WTC11 (cell line): ENCODE measurements at regions not wholly inside any gene's neighbourhood (a gene's known extent, or its start where the extent isn't known, plus 50 kb on each side); places are given as distances from the start of the nearest gene placed in this dataset.

Experiments
- ATAC-seq: fragments of 200-7000 bp; cut with Tn5 transposase; 2 replicates; pipeline ENCODE4 v1.10.0; 2021; ENCODE audit warnings: mild to moderate bottlenecking, moderate library complexity
- CTCF ChIA-PET: fragments of 300-600 bp; sonication (Branson Sonifier 250); formaldehyde crosslinking; loops from one replicate; lab custom pipeline; 2021; ENCODE audit warnings: antibody characterized with exemption; lab: Charles Lee
- POLR2A ChIA-PET: fragments of 350-600 bp; sonication (Branson Sonifier 250); formaldehyde crosslinking; loops from one replicate; lab custom pipeline; 2021; ENCODE audit warnings: antibody characterized with exemption; lab: Charles Lee
- DNase-seq: peaks from one replicate; pipeline ENCODE4 v3.0.0; 2021; ENCODE audit warnings: low spot score
- H3K27ac Mint-ChIP-seq: 2 replicates; pipeline ENCODE4 v1.8.0; 2021; ENCODE audit warnings: mixed read lengths
- H3K27me3 Mint-ChIP-seq: 2 replicates; pipeline ENCODE4 v1.8.0; 2021; ENCODE audit warnings: low read depth, mild to moderate bottlenecking, moderate library complexity, mixed read lengths
- H3K36me3 Mint-ChIP-seq: 2 replicates; pipeline ENCODE4 v1.8.0; 2021; ENCODE audit warnings: mixed read lengths
- H3K4me1 Mint-ChIP-seq: 2 replicates; pipeline ENCODE4 v1.8.0; 2022; ENCODE audit warnings: mixed read lengths
- H3K4me3 Mint-ChIP-seq: 2 replicates; pipeline ENCODE4 v1.8.0; 2021; ENCODE audit warnings: mild to moderate bottlenecking, moderate library complexity, mixed read lengths
- H3K9me3 Mint-ChIP-seq: 2 replicates; pipeline ENCODE4 v1.8.0; 2021; ENCODE audit warnings: mixed read lengths
- AR ChIP-seq: fragments of 250-450 bp; sonication (Bioruptor Pico); IDR thresholded peaks from 2 replicates; pipeline ENCODE4 v1.9.0; 2021; ENCODE audit warnings: mild to moderate bottlenecking
- E2F1 ChIP-seq: sonication (generic); formaldehyde crosslinking; IDR thresholded peaks from 2 replicates; pipeline ENCODE4 v1.8.0; 2022; ENCODE audit warnings: mild to moderate bottlenecking, missing genetic modification reagents
- FOXJ3 ChIP-seq: sonication (generic); formaldehyde crosslinking; IDR thresholded peaks from 2 replicates; pipeline ENCODE4 v1.9.0; 2021; ENCODE audit warnings: missing genetic modification reagents, mild to moderate bottlenecking, borderline replicate concordance
- FOXP1 ChIP-seq: sonication (generic); formaldehyde crosslinking; IDR thresholded peaks from 2 replicates; pipeline ENCODE4 v1.8.0; 2022; ENCODE audit warnings: missing genetic modification reagents, mild to moderate bottlenecking, moderate library complexity, borderline replicate concordance
- GTF2I ChIP-seq: fragments of 250-450 bp; sonication (Bioruptor Pico); conservative IDR thresholded peaks from 2 replicates; pipeline ENCODE4 v1.4.0; 2021; ENCODE audit warnings: mild to moderate bottlenecking
- IRF1 ChIP-seq: sonication (generic); formaldehyde crosslinking; IDR thresholded peaks from 2 replicates; pipeline ENCODE4 v1.8.0; 2023; ENCODE audit warnings: missing genetic modification reagents
- KAT7 ChIP-seq: sonication (generic); formaldehyde crosslinking; IDR thresholded peaks from 2 replicates; pipeline ENCODE4 v1.8.1; 2023; ENCODE audit warnings: missing genetic modification reagents, mild to moderate bottlenecking, borderline replicate concordance
- MXD4 ChIP-seq: fragments of 250-450 bp; sonication (Bioruptor Pico); IDR thresholded peaks from 2 replicates; pipeline ENCODE4 v1.8.0; 2021; ENCODE audit warnings: mild to moderate bottlenecking, moderate library complexity, borderline replicate concordance
- RORB ChIP-seq: fragments of 250-450 bp; sonication (Bioruptor Pico); IDR thresholded peaks from 2 replicates; pipeline ENCODE4 v1.9.0; 2021; ENCODE audit warnings: mild to moderate bottlenecking
- ZNF121 ChIP-seq: sonication (generic); formaldehyde crosslinking; IDR thresholded peaks from 2 replicates; pipeline ENCODE4 v1.8.0; 2023; ENCODE audit warnings: missing genetic modification reagents
- ZNF263 ChIP-seq: sonication (generic); formaldehyde crosslinking; IDR thresholded peaks from 2 replicates; pipeline ENCODE4 v1.8.1; 2022; ENCODE audit warnings: low read depth, mild to moderate bottlenecking, moderate library complexity, missing genetic modification reagents
- ZNF317 ChIP-seq: sonication (generic); formaldehyde crosslinking; IDR thresholded peaks from 2 replicates; pipeline ENCODE4 v1.8.1; 2023; ENCODE audit warnings: low read depth, mild to moderate bottlenecking, moderate library complexity, missing genetic modification reagents, borderline replicate concordance
- ZNF416 ChIP-seq: fragments of 250-450 bp; sonication (Bioruptor Pico); IDR thresholded peaks from 2 replicates; pipeline ENCODE4 v1.9.0; 2021; ENCODE audit warnings: mild to moderate bottlenecking, inconsistent platforms
- ZNF423 ChIP-seq: fragments of 250-450 bp; sonication (Bioruptor Pico); IDR thresholded peaks from 2 replicates; pipeline ENCODE4 v2.1.2; 2022; ENCODE audit warnings: mild to moderate bottlenecking, moderate library complexity
- TF ChIP-seq, protein P1 (sequence below): fragments of 250-450 bp; sonication (Bioruptor Pico); IDR thresholded peaks from 2 replicates; pipeline ENCODE4 v1.9.0; 2021; ENCODE audit warnings: mild to moderate bottlenecking
- TF ChIP-seq, protein P2 (sequence below): sonication (generic); formaldehyde crosslinking; IDR thresholded peaks from 2 replicates; pipeline ENCODE4 v1.8.0; 2022; ENCODE audit warnings: mild to moderate bottlenecking, missing genetic modification reagents
- TF ChIP-seq, protein P3 (sequence below): sonication (generic); formaldehyde crosslinking; IDR thresholded peaks from 2 replicates; pipeline ENCODE4 v1.8.1; 2023; ENCODE audit warnings: mild to moderate bottlenecking, missing genetic modification reagents

GRCh38 chr19:53696951-53697350 lies 65.2 kb downstream of the DPRX start:
- Mint-ChIP-seq H3K27ac (no peak overlapping the region), H3K36me3 (peaks cover 88% of the 10 kb centered on the region), H3K9me3 (peaks cover 38% of the 10 kb centered on the region), H3K4me1 (peaks cover 2% of the 10 kb centered on the region; the same call in 1 of the 2 replicates)
- CTCF ChIA-PET, result no interaction called here
- ATAC-seq, result no peak
- POLR2A ChIA-PET, result interaction anchor here (0.7 kb wide), 1 partner anchor 139 kb away, joined by 5 read pairs; no protein-coding TSS in a partner anchor
- peak; percentile 13 for DNase-seq
- TF ChIP-seq KAT7 (CRISPR knock-in tag), result no peak
- 0 out of 2 replicates have a peak, but pooled peaks have one; percentile 47 for TF ChIP-seq ZNF317 (CRISPR knock-in tag)
- TF ChIP-seq ZNF416, result no peak
- TF ChIP-seq ZNF263 (CRISPR knock-in tag), result no peak
- TF ChIP-seq, all 79 proteins: peak for 1
- Mint-ChIP-seq H3K27me3 (peaks cover 3% of the 10 kb centered on the region; the same call in 1 of the 2 replicates), H3K4me3 (no peak overlapping the region)

DNA sequence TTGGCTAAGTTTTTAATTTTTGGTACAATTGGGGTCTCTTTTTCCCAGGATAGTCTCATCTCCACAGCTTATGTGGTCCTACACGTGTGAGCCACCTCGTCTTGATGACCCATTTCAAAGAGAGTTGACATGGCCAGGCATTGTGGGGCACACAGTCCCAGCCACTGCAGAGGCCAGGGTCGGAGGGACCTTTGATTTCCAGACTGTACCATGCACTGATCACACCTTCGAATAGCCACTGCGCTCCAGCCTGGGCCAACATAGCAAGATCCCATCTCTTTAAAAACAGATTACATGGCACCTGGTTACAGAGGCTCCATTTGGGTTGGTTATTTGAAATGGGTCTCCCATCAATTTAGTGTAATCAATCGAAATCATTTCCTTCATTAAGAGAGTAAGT lies 71.6 kb downstream of the DPRX start:
- Mint-ChIP-seq H3K36me3 (peaks cover 70% of the 10 kb centered on the region), H3K27me3 (no peaks in the 10 kb centered on the region), H3K9me3 (no peaks in the 10 kb centered on the region), H3K27ac (no peak overlapping the region), H3K4me3 (no peak overlapping the region), H3K4me1 (peaks cover 7% of the 10 kb centered on the region)
- ATAC-seq, result no peak
- CTCF ChIA-PET, result no interaction called here
- TF ChIP-seq ZNF317 (CRISPR knock-in tag), result no peak
- peak; percentile 75; the same call in 1 of the 2 replicates for TF ChIP-seq ZNF121
- TF ChIP-seq, all 79 proteins: peak for 1
- POLR2A ChIA-PET, result no interaction called here
- DNase-seq, result no peak

- H3K27ac Mint-ChIP-seq, result peak overlapping the region; percentile 44; the same call in 1 of the 2 replicates
- ChIA-PET CTCF (interaction anchor here (0.9 kb wide), 1 partner anchor 42 kb away, joined by 3 read pairs; no protein-coding TSS in a partner anchor), POLR2A (no interaction called here)
- H3K9me3 Mint-ChIP-seq, result no peaks in the 10 kb centered on the region
- DNase-seq (no peak), ATAC-seq (no peak)
- H3K27me3 Mint-ChIP-seq, result no peaks in the 10 kb centered on the region
- H3K4me1 Mint-ChIP-seq, result peaks cover 7% of the 10 kb centered on the region
- H3K4me3 Mint-ChIP-seq, result no peak overlapping the region
- no peak for TF ChIP-seq ZNF121
- TF ChIP-seq, protein P1, sequence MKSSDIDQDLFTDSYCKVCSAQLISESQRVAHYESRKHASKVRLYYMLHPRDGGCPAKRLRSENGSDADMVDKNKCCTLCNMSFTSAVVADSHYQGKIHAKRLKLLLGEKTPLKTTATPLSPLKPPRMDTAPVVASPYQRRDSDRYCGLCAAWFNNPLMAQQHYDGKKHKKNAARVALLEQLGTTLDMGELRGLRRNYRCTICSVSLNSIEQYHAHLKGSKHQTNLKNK, result no peak
- no peak for TF ChIP-seq IRF1 (CRISPR knock-in tag)
- no peak for TF ChIP-seq ZNF423 (CRISPR knock-in tag)
- no peak for TF ChIP-seq AR (CRISPR knock-in tag)
- TF ChIP-seq RORB (CRISPR knock-in tag), result no peak
- no peak for TF ChIP-seq MXD4 (CRISPR knock-in tag)
- no peak for TF ChIP-seq GTF2I (CRISPR knock-in tag)
- no peak for TF ChIP-seq ZNF416
- no peak for TF ChIP-seq E2F1 (CRISPR knock-in tag)
- TF ChIP-seq FOXP1 (CRISPR knock-in tag), result no peak
- TF ChIP-seq, protein P2, sequence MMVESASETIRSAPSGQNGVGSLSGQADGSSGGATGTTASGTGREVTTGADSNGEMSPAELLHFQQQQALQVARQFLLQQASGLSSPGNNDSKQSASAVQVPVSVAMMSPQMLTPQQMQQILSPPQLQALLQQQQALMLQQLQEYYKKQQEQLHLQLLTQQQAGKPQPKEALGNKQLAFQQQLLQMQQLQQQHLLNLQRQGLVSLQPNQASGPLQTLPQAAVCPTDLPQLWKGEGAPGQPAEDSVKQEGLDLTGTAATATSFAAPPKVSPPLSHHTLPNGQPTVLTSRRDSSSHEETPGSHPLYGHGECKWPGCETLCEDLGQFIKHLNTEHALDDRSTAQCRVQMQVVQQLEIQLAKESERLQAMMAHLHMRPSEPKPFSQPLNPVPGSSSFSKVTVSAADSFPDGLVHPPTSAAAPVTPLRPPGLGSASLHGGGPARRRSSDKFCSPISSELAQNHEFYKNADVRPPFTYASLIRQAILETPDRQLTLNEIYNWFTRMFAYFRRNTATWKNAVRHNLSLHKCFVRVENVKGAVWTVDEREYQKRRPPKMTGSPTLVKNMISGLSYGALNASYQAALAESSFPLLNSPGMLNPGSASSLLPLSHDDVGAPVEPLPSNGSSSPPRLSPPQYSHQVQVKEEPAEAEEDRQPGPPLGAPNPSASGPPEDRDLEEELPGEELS (CRISPR knock-in tag), result no peak
- no peak for TF ChIP-seq FOXJ3 (CRISPR knock-in tag)
- TF ChIP-seq, protein P3, sequence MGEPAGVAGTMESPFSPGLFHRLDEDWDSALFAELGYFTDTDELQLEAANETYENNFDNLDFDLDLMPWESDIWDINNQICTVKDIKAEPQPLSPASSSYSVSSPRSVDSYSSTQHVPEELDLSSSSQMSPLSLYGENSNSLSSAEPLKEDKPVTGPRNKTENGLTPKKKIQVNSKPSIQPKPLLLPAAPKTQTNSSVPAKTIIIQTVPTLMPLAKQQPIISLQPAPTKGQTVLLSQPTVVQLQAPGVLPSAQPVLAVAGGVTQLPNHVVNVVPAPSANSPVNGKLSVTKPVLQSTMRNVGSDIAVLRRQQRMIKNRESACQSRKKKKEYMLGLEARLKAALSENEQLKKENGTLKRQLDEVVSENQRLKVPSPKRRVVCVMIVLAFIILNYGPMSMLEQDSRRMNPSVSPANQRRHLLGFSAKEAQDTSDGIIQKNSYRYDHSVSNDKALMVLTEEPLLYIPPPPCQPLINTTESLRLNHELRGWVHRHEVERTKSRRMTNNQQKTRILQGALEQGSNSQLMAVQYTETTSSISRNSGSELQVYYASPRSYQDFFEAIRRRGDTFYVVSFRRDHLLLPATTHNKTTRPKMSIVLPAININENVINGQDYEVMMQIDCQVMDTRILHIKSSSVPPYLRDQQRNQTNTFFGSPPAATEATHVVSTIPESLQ (CRISPR knock-in tag), result no peak
- H3K36me3 Mint-ChIP-seq, result peaks cover 70% of the 10 kb centered on the region
Measured at GRCh38 chr19:53704011-53704410, 72.2 kb downstream of the DPRX start.
